ENCODE measurements at regions not wholly inside any gene's neighbourhood (a gene's known extent, or its start where the extent isn't known, plus 50 kb on each side); places are given as distances from the start of the nearest gene placed in this dataset.

DNA sequence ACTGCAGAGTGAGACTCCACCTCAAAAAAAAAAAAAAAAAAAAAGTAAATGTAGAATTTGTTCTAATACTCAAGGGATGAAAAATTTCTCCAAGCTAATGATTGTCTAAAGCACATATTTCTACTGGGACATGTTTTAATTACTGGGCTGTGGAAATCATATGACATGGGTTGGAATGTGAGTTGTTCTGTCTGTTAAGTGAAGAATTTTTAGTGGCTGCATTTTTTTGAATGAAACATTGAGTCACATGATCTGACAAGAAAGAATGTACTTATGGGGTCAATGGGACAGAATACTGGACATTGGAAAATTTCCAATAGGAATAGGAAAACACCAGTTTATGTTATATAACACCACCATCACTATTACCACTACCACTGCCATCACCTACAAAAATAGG is 123.8 kb upstream of the IVNS1ABP start:
- Histone ChIP-seq H3F3A (ENCODE audit: insufficient read depth, low read length) (no peaks in the 10 kb centered on the region), H2AFZ (ENCODE audit: low read length) (no peak overlapping the region), H3K79me2 (ENCODE audit: low read length) (no peaks in the 10 kb centered on the region), H3K4me1 (ENCODE audit: low read length) (no peaks in the 10 kb centered on the region), H3K4me3 (ENCODE audit: low read length) (no peak overlapping the region), H3K27me3 (replicated peaks; ENCODE audit: insufficient read depth, low read length) (no peaks in the 10 kb centered on the region), H3K9me2 (replicated peaks; ENCODE audit: insufficient read depth, low read length) (no peaks in the 10 kb centered on the region), H3K4me2 (ENCODE audit: low read depth, low read length) (no peak overlapping the region), H3K36me3 (replicated peaks; ENCODE audit: insufficient read depth, low read length) (no peaks in the 10 kb centered on the region), H3K9ac (ENCODE audit: low read length) (no peak overlapping the region), H3K9me3 (replicated peaks; ENCODE audit: insufficient read depth, low read length) (no peaks in the 10 kb centered on the region), H4K20me1 (ENCODE audit: insufficient read depth, low read length) (no peaks in the 10 kb centered on the region), H3K27ac (ENCODE audit: low read length) (no peak overlapping the region)
- TF ChIP-seq EZH2phosphoT487 (IDR thresholded peaks at IDR 0.05; ENCODE audit: low read length) (no peak), EZH2 (optimal IDR thresholded peaks at IDR 0.05; ENCODE audit: low read depth, low read length) (no peak), CTCF (IDR thresholded peaks at IDR 0.05; ENCODE audit: low read length) (no peak)
- no peak for DNase-seq

- H3F3A ChIP-seq (ENCODE audit: insufficient read depth, low read length), result no peaks in the 10 kb centered on the region
- no peaks in the 10 kb centered on the region for H4K20me1 ChIP-seq (ENCODE audit: insufficient read depth, low read length)
- no peaks in the 10 kb centered on the region for H3K9me3 ChIP-seq (replicated peaks; ENCODE audit: insufficient read depth, low read length)
- no peaks in the 10 kb centered on the region for H3K36me3 ChIP-seq (replicated peaks; ENCODE audit: insufficient read depth, low read length)
- no peak for TF ChIP-seq CTCF (IDR thresholded peaks at IDR 0.05; ENCODE audit: low read length)
- TF ChIP-seq EZH2phosphoT487 (IDR thresholded peaks at IDR 0.05; ENCODE audit: low read length), result no peak
- TF ChIP-seq EZH2 (optimal IDR thresholded peaks at IDR 0.05; ENCODE audit: low read depth, low read length), result no peak
- H3K27ac ChIP-seq (ENCODE audit: low read length), result no peak overlapping the region
- H3K9ac ChIP-seq (ENCODE audit: low read length), result no peak overlapping the region
- H3K27me3 ChIP-seq (replicated peaks; ENCODE audit: insufficient read depth, low read length), result no peaks in the 10 kb centered on the region
- H3K4me2 ChIP-seq (ENCODE audit: low read depth, low read length), result no peak overlapping the region
- H3K4me1 ChIP-seq (ENCODE audit: low read length), result no peaks in the 10 kb centered on the region
- no peak for DNase-seq
- H3K4me3 ChIP-seq (ENCODE audit: low read length), result no peak overlapping the region
- no peak overlapping the region for H2AFZ ChIP-seq (ENCODE audit: low read length)
- H3K79me2 ChIP-seq (ENCODE audit: low read length), result no peaks in the 10 kb centered on the region
- H3K9me2 ChIP-seq (replicated peaks; ENCODE audit: insufficient read depth, low read length), result no peaks in the 10 kb centered on the region
These were observed 122.8 kb upstream of the IVNS1ABP start for GRCh38 chr1:185439727-185440415.

DNA sequence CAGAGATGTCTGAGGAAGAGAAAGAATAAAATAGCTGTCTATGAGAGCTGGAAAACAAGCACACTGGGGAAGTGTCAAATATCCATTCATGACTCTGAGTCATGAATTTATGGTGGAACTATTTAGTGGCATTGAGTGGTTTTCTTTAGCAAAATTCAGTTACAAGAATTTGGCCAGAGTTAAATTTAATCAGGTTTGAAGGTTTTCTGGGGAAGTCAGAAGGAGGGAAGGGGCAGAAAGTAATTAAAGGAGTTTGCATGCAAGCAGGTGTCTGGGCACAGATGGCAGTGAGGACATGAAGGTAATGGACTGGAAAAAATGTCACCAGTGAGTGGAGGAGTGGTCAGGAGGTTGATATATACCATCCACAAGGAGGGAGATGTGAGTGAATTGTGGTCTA is 121.9 kb upstream of the IVNS1ABP start:
- Histone ChIP-seq H3K4me2 (ENCODE audit: low read depth, low read length) (no peak overlapping the region), H4K20me1 (ENCODE audit: insufficient read depth, low read length) (no peaks in the 10 kb centered on the region), H3F3A (ENCODE audit: insufficient read depth, low read length) (no peaks in the 10 kb centered on the region), H3K9me2 (replicated peaks; ENCODE audit: insufficient read depth, low read length) (no peaks in the 10 kb centered on the region), H3K9ac (ENCODE audit: low read length) (no peak overlapping the region), H2AFZ (ENCODE audit: low read length) (no peak overlapping the region), H3K36me3 (replicated peaks; ENCODE audit: insufficient read depth, low read length) (no peaks in the 10 kb centered on the region), H3K4me3 (ENCODE audit: low read length) (no peak overlapping the region), H3K4me1 (ENCODE audit: low read length) (no peaks in the 10 kb centered on the region), H3K27me3 (replicated peaks; ENCODE audit: insufficient read depth, low read length) (no peaks in the 10 kb centered on the region), H3K9me3 (replicated peaks; ENCODE audit: insufficient read depth, low read length) (no peaks in the 10 kb centered on the region), H3K27ac (ENCODE audit: low read length) (no peak overlapping the region), H3K79me2 (ENCODE audit: low read length) (no peaks in the 10 kb centered on the region)
- no peak for DNase-seq
- no peak for TF ChIP-seq EZH2 (optimal IDR thresholded peaks at IDR 0.05; ENCODE audit: low read depth, low read length)
- TF ChIP-seq CTCF (IDR thresholded peaks at IDR 0.05; ENCODE audit: low read length), result no peak
- no peak for TF ChIP-seq EZH2phosphoT487 (IDR thresholded peaks at IDR 0.05; ENCODE audit: low read length)
